PC-9 (cell line): ENCODE measurements at regions not wholly inside any gene's neighbourhood (a gene's known extent, or its start where the extent isn't known, plus 50 kb on each side); places are given as distances from the start of the nearest gene placed in this dataset.

Experiments used
- BruUV-seq: library from RNA; stranded (reverse); fragments of 400-500 nt; replicated peaks from 2 replicates; lab custom pipeline; 2021; lab: Mats Ljungman, UMichigan
- CTCF ChIA-PET: fragments of 300-600 bp; sonication (Branson Sonifier 250); formaldehyde crosslinking; loops from one replicate; lab custom pipeline; 2022; ENCODE audit warnings: antibody characterized with exemption; lab: Charles Lee
- POLR2A ChIA-PET: fragments of 300-600 bp; sonication (Branson Sonifier 250); formaldehyde crosslinking; loops from one replicate; lab custom pipeline; 2022; ENCODE audit warnings: antibody characterized with exemption; ENCODE audit not compliant: unreplicated experiment; lab: Charles Lee
- DNase-seq, 2 experiments: peaks; one replicate each; pipeline versions ENCODE4 v3.0.0 to v3.0.0-alpha.2; 2015 to 2022; ENCODE audit warnings: mixed read lengths in 1 of 2
- H2AFZ ChIP-seq: fragments of 200-600 bp; sonication (generic); 2 replicates; pipeline ENCODE4 v1.8.1; 2017; ENCODE audit warnings: antibody characterized with exemption
- H3F3A ChIP-seq: fragments of 200-600 bp; sonication (generic); 2 replicates; pipeline ENCODE4 v1.8.1; 2017; ENCODE audit warnings: antibody characterized with exemption, mild to moderate bottlenecking, low read depth; ENCODE audit not compliant: insufficient read depth
- H3K27ac ChIP-seq: fragments of 200-600 bp; sonication (generic); 2 replicates; pipeline ENCODE4 v1.6.1; 2016; ENCODE audit warnings: mixed run types
- H3K27me3 ChIP-seq: fragments of 200-600 bp; sonication (generic); 2 replicates; pipeline ENCODE4 v1.6.1; 2016; ENCODE audit warnings: low read depth, mixed run types; ENCODE audit not compliant: insufficient read depth
- H3K36me3 ChIP-seq: fragments of 200-600 bp; sonication (generic); 2 replicates; pipeline ENCODE4 v1.6.1; 2016; ENCODE audit warnings: low read depth, mixed run types
- H3K4me1 ChIP-seq: fragments of 200-600 bp; sonication (generic); replicated peaks from 2 replicates; pipeline ENCODE4 v1.6.1; 2016; ENCODE audit warnings: mixed run types; ENCODE audit not compliant: insufficient read depth
- H3K4me2 ChIP-seq: fragments of 200-600 bp; sonication (generic); 2 replicates; pipeline ENCODE4 v1.6.1; 2017; ENCODE audit warnings: mixed run types
- H3K4me3 ChIP-seq: fragments of 200-600 bp; sonication (generic); 2 replicates; pipeline ENCODE4 v1.6.1; 2016; ENCODE audit warnings: mixed run types
- H3K79me2 ChIP-seq: fragments of 200-600 bp; sonication (generic); 2 replicates; pipeline ENCODE4 v1.6.1; 2017; ENCODE audit warnings: low read depth, mixed run types
- H3K9me2 ChIP-seq: fragments of 200-600 bp; sonication (generic); 2 replicates; pipeline ENCODE4 v1.8.1; 2017; ENCODE audit warnings: mild to moderate bottlenecking; ENCODE audit not compliant: insufficient read depth
- H3K9me3 ChIP-seq: fragments of 200-600 bp; sonication (generic); 2 replicates; pipeline ENCODE4 v1.8.1; 2016; ENCODE audit warnings: low read depth; ENCODE audit not compliant: insufficient read depth
- H4K20me1 ChIP-seq: fragments of 200-600 bp; sonication (generic); 2 replicates; pipeline ENCODE4 v1.8.1; 2017; ENCODE audit not compliant: insufficient read depth
- EZH2 ChIP-seq: fragments of 200-600 bp; sonication (generic); IDR thresholded peaks from 2 replicates; pipeline ENCODE4 v1.8.0; 2017; ENCODE audit warnings: antibody characterized with exemption, low read depth
- intact Hi-C: fragments of 100-400 bp; cut with micrococcal nuclease; formaldehyde crosslinking; loops from one replicate; pipeline ENCODE4 v1.10.0; 2022; ENCODE audit not compliant: unreplicated experiment
- TF ChIP-seq, protein P1 (sequence below): fragments of 200-600 bp; sonication (generic); conservative IDR thresholded peaks from 2 replicates; pipeline ENCODE4 v1.6.1; 2017; ENCODE audit warnings: mixed run types, antibody characterized with exemption, mild to moderate bottlenecking, moderate library complexity

DNA sequence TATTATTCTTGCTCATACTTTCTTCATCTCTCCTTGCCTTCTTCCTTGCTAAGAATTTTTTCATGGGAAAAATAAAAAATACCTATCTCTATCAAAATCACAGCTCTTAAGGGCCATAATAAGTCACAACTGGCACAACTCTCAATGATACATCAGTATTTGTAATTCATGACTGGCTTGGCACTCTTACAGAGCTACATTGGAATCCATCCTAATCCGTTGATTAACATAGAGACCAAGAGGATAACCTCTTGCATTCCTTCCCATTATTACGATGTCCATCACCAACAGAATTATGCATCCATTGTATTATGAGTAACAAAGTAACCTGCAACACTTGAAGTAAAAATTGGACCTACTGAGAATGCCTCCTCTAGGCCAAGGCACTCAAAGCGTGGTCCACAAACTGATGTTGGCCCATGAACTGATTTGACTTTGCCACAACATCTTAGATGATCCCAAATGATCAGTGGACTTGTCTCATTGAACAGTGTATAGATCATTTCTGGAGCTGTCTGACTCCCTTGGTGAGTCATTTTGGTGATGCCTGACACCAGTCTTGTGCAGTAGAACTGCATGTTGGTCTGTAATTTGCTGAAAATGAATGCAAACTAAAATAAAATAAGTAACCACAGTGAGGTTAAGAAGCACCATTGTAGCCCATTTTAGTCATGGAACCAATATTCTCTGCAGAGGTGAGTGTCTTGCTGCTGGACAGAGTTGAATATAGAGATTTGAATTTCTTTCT, 163.2 kb downstream of the AXIN2 start:
- H2AFZ ChIP-seq: no peak overlapping the region
- no peak overlapping the region for H3K4me3 ChIP-seq
- no peaks in the 10 kb centered on the region for H3K9me3 ChIP-seq
- no peak for TF ChIP-seq EZH2
- TF ChIP-seq, protein P1, sequence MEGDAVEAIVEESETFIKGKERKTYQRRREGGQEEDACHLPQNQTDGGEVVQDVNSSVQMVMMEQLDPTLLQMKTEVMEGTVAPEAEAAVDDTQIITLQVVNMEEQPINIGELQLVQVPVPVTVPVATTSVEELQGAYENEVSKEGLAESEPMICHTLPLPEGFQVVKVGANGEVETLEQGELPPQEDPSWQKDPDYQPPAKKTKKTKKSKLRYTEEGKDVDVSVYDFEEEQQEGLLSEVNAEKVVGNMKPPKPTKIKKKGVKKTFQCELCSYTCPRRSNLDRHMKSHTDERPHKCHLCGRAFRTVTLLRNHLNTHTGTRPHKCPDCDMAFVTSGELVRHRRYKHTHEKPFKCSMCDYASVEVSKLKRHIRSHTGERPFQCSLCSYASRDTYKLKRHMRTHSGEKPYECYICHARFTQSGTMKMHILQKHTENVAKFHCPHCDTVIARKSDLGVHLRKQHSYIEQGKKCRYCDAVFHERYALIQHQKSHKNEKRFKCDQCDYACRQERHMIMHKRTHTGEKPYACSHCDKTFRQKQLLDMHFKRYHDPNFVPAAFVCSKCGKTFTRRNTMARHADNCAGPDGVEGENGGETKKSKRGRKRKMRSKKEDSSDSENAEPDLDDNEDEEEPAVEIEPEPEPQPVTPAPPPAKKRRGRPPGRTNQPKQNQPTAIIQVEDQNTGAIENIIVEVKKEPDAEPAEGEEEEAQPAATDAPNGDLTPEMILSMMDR: no peak
- no peaks in the 10 kb centered on the region for H3K27me3 ChIP-seq
- H3K79me2 ChIP-seq: no peaks in the 10 kb centered on the region
- ChIA-PET POLR2A (no interaction called here), CTCF (no interaction called here)
- H4K20me1 ChIP-seq: no peaks in the 10 kb centered on the region
- H3F3A ChIP-seq: no peaks in the 10 kb centered on the region
- no peak overlapping the region for H3K4me2 ChIP-seq
- BruUV-seq: no TSS peak
- H3K9me2 ChIP-seq: no peaks in the 10 kb centered on the region
- no peak for DNase-seq
- H3K27ac ChIP-seq: no peak overlapping the region
- no peaks in the 10 kb centered on the region for H3K36me3 ChIP-seq
- intact Hi-C loops: no loop called here
- H3K4me1 ChIP-seq: no peaks in the 10 kb centered on the region

DNA sequence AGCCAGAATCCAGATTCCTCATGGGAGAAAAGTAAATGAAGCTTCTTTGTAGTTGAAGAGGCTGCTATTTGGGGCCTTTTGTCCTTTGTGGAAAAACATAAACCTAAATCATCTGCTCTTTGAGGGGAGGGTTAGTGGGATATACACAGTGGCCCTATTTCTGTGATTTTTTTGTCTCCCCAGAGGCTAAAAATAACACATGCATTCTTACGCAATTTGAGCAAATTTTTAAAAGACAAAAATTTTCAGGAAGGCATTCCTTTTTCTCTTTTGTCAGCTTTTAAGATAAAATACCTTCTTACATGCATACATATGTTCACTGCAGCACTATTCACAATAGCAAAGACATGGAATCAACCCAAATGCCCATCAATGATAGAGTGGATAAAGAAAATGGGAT, 165.5 kb downstream of the AXIN2 start:
- Histone ChIP-seq H3K9me3 (no peaks in the 10 kb centered on the region), H3K4me3 (no peak overlapping the region), H3K4me2 (no peak overlapping the region), H3K9me2 (no peaks in the 10 kb centered on the region), H2AFZ (no peak overlapping the region), H3F3A (no peaks in the 10 kb centered on the region), H4K20me1 (no peaks in the 10 kb centered on the region), H3K36me3 (no peaks in the 10 kb centered on the region), H3K27me3 (no peaks in the 10 kb centered on the region), H3K79me2 (no peaks in the 10 kb centered on the region), H3K4me1 (no peaks in the 10 kb centered on the region), H3K27ac (no peak overlapping the region)
- CTCF ChIA-PET: interaction anchor here (0.6 kb wide), 1 partner anchor 68 kb away, joined by 4 read pairs; no protein-coding TSS in a partner anchor
- BruUV-seq: no TSS peak
- TF ChIP-seq EZH2: no peak
- TF ChIP-seq, protein P1: no peak
- intact Hi-C loops: no loop called here
- DNase-seq: no peak
- POLR2A ChIA-PET: no interaction called here

DNA sequence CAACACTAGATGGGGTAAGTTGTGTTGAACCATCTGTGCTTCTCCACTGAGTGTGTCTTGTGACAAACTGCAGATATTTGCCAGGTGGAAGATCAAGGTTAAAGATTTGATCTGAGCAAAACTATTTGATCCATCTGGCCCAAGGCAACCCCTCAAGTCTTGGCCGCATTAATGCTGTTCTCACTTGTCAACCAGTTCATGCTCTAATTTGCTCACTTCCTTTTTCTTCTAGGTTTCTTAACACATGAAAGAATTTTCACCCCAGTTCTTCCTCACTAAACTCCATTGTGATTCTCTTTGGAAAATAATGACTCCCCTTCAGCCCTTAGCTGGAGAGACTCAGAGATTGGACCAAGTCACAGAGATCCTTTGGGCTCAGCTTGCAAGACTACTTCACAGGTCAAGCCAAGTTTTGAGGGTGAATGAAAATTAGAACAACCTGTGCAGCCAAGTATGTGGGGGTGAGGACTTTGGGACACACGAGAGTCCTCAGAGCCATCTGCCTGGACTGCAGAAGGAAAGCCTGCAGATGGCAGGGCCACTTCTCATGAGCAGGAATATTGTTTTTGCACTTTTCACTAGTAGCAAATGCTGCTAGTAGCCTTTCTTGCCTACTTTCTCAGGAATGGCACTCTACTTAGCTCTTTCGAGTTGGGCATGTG, 166.5 kb downstream of the AXIN2 start:
- H3K27me3 ChIP-seq: no peaks in the 10 kb centered on the region
- no peaks in the 10 kb centered on the region for H3K9me3 ChIP-seq
- ChIA-PET CTCF (no interaction called here), POLR2A (no interaction called here)
- BruUV-seq: no TSS peak
- H3K9me2 ChIP-seq: no peaks in the 10 kb centered on the region
- no peaks in the 10 kb centered on the region for H4K20me1 ChIP-seq
- intact Hi-C loops: no loop called here
- no peaks in the 10 kb centered on the region for H3K36me3 ChIP-seq
- no peak overlapping the region for H3K27ac ChIP-seq
- TF ChIP-seq EZH2: no peak
- TF ChIP-seq, protein P1: no peak
- H3K4me1 ChIP-seq: no peaks in the 10 kb centered on the region
- H3K4me2 ChIP-seq: no peak overlapping the region
- H3K79me2 ChIP-seq: no peaks in the 10 kb centered on the region
- H3F3A ChIP-seq: no peaks in the 10 kb centered on the region
- H3K4me3 ChIP-seq: no peak overlapping the region
- H2AFZ ChIP-seq: no peak overlapping the region
- DNase-seq: no peak
